Left lobe of liver (tissue), 2 donors: ENCODE measurements at regions not wholly inside any gene's neighbourhood (a gene's known extent, or its start where the extent isn't known, plus 50 kb on each side); places are given as distances from the start of the nearest gene placed in this dataset.

Experiments
- ATAC-seq: fragments of 200-7000 bp; cut with Tn5 transposase; one replicate; pipeline ENCODE4 v1.9.1; 2020; ENCODE audit warnings: mild to moderate bottlenecking, moderate library complexity
- DNase-seq: peaks from one replicate; pipeline ENCODE4 v3.0.0-alpha.2; 2020; ENCODE audit warnings: low spot score
- donor health status: DM: no; HTN: no; CAD: no; lungs with moderate emphysema.
- donor health status: DM: no; HTN: yes; CAD: no.

GRCh38 chr18:73478191-73478590 lies 610.4 kb upstream of the NETO1 start:
- ATAC-seq: no peak
- no peak for DNase-seq

DNA sequence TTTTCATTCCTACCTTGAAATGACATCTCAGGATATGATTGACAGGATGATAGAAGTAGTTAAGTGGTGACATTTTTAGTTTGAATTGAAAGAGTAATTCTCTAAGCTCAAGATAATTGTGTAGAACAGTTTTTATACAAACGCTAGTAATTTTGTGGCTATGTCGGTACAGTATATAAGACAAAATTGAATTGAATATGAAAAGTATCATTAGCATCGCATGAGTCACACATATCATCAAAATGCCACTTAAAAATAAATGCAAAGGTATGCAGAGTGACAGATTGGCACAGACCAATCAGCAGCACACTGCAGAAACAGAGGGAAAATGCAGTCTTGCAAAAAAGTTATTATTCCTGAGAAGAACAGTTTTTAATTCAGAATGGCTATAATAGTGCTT lies 608.2 kb upstream of the NETO1 start:
- ATAC-seq (no peak), DNase-seq (no peak)

DNA sequence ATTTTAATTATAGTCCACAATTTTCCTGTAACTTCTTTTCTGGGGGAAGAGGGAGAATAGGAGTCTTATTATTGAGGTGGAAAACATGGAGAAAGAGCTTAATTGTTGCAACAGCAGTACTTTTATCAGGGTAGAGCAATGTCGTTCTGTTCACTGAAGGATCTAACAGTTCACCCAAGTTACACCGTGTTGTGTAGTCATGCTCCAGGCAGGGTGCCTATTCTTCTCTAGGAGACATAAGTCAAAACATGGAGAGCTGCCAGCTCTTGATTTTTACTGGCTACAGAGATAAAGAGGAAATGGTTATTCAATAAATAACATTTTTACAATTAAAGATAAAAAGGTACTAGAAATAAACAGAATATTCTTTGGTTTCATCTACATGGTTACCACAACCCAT lies 594.3 kb upstream of the NETO1 start:
- DNase-seq (no peak), ATAC-seq (peak; percentile 76)

- DNase-seq: no peak
- ATAC-seq: no peak
These were observed 593.9 kb upstream of the NETO1 start for GRCh38 chr18:73461780-73462059.

GRCh38 chr18:73461038-73461779 lies 593.4 kb upstream of the NETO1 start:
- DNase-seq (peak; percentile 43), ATAC-seq (peak; percentile 82)

DNA sequence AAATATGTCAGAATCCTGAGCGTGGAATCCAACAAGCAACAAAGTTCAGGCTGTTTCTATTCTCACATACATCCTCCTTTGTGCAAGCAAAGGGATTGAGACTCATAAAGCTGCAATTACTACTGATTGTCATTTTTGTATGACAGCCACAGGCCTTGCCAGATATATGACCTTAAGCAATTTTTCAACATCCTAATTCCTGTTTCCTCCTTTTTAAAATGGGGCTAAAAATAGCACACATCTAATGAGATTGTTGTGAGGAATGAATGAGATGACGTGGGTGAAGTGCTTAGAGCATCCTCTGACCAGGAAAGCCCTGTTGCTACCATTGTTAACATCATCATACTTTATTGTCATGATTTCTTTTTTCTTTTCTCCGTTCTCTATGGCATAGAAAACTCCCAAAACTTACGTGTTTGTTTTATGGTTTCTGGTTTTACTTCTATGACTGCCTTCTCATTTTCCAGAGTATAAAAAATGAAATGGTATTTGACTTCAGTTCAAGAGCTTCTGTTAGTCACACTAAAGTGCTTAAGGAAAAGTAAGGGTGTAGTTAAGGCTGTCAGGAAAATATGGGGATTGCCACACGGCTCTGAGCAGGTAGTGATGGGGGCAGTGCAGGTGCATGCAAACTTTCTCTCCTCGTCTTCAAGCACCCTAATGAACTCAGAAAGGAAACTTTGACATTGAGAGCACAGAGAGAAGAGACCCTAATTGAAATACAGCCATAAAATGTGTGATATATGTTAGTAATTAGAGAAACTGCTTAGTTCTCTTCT lies 590.6 kb upstream of the NETO1 start:
- DNase-seq (no peak), ATAC-seq (no peak)

DNA sequence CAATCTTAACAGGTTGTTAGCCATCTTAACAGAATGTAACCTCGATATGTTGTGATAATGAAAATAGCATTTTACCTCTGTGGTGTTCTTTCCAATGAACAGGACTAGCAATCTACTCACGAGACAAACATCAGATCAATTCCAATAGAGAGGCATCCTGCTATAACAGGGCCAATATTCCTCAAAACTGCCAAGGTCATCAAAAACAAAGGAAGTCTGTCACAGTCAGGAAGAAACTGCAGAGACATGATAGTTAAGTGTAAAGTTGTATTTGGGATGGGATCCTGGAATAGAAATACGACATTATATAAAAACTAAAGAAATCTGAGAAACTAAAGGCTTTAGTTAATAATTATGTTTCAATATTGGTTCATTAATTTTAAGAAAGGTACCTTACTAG lies 588.9 kb upstream of the NETO1 start:
- ATAC-seq: no peak

GRCh38 chr18:73452866-73453265 lies 585.1 kb upstream of the NETO1 start:
- no peak for ATAC-seq
- no peak for DNase-seq

More for the DNA sequence above, 588.9 kb upstream of the NETO1 start:
- no peak for DNase-seq

DNA sequence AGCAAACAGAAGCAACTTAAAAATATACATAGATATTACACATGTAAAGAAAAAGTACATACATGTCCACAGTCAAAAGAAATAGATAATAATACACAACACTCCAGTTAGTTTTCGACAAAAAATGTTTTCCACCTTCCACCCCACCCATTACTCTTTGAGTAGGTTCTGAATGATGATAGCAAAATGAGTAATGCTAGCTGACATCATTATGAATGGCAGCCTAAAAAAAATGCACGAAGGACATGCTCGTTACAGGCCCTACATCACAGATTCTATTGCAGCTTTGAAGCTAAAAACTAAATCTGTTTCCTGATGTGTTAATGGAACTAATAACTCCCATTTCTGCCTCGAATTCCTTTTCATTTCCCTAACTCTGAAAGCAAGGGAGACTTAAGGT lies 578.7 kb upstream of the NETO1 start:
- ATAC-seq (no peak), DNase-seq (no peak)

DNA sequence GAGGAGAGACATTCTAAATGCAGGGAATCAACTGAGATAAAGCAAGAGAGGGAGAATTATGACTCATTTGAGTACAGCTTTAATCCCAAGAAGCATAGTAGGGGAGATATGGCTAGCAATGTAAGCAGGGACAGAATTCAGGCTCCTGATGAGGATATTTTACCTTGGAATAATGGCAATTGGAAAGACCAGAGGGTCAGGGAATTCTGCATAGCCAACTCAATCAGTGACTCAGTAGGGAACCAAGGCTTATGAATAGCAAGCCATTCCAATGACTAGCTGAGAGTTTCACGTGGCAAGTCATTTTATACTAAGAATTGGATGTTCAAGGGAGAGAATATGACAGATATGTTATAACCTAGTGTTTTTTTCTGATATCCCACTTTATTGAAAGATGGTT lies 563.8 kb upstream of the NETO1 start:
- ATAC-seq (no peak), DNase-seq (no peak)

GRCh38 chr18:73421010-73421409 lies 553.2 kb upstream of the NETO1 start:
- ATAC-seq (no peak), DNase-seq (no peak)

GRCh38 chr18:73419531-73419930 lies 551.7 kb upstream of the NETO1 start:
- DNase-seq (no peak), ATAC-seq (no peak)

- no peak for ATAC-seq
- DNase-seq: no peak
These were observed 546.8 kb upstream of the NETO1 start for GRCh38 chr18:73414598-73414997.

- ATAC-seq (no peak), DNase-seq (no peak)
These were observed 546.3 kb upstream of the NETO1 start for GRCh38 chr18:73414069-73414468.

DNA sequence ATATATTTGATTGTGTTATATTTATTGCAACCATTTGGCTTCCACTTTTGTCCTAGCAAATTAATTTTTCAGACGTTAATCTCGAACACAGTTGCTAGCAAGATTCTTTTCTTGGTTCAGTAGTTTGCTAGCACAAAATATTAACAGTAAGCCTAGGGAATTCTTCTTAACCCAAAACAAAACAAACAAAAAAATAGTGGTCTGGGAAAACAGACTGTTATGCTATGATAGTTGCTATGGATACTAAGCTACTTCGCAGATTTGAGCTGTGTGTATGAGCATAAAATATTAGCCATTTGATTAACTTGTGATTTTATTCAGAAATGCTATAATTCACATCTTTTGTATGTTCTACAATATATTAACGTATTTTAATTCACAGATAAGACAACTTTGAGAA lies 541.5 kb upstream of the NETO1 start:
- no peak for ATAC-seq
- no peak for DNase-seq

- DNase-seq (no peak), ATAC-seq (no peak)
These were observed 540.7 kb upstream of the NETO1 start for GRCh38 chr18:73408469-73408868.

- no peak for DNase-seq
These were observed 539.7 kb upstream of the NETO1 start for GRCh38 chr18:73407506-73407905.

GRCh38 chr18:73384246-73384645 lies 516.5 kb upstream of the NETO1 start:
- DNase-seq (no peak), ATAC-seq (no peak)

More at GRCh38 chr18:73407506-73407905, 539.7 kb upstream of the NETO1 start:
- no peak for ATAC-seq

DNA sequence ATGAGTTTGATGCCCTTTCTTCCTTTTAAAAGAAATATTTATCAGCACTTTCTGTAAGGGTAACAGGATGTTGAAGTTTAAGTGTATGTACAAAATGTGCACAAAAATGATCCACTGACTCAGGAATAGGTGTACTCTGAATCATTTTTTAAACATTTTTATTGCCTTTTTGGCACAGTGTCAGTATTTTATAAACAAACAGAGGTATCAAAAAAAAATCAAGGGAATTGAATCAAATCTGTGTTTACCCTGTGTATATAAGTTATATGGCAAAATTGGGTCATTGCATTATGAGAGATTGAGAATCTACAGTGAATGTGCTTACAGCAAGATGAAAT lies 513.9 kb upstream of the NETO1 start:
- DNase-seq: no peak
- ATAC-seq: no peak

DNA sequence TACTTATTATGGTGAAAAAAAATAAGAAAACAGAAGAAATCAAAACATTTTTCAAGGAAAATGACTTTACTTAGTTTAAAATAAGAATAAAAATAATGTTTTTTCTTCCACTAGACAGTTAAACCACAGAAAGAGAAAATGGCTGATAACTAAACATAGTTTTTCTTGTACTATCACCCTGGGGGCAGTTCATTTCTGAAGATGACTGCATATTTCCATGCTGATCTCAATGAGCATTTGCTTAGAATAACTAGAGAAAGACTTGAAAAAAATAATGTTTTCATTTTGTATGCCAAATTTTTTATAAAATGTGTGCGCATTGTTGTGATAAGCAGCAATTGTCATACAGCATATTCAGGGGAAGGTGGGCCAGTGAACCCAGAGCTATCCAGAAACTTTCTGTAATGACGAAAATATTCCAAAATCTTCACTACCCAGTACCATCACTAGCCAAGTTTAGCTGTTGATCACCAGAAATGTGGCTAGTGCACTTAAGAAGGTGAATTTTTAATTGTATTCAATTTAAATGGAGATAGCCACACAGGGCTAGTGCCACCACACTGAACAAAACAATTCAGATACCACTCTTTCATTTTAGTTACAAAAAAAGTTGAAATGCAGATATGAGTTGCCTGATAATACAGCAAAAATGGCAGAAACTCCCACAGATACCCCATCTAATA lies 513.4 kb upstream of the NETO1 start:
- DNase-seq: no peak
- no peak for ATAC-seq

GRCh38 chr18:73366713-73367112 lies 498.9 kb upstream of the NETO1 start:
- ATAC-seq (no peak), DNase-seq (no peak)

GRCh38 chr18:73365018-73365417 lies 497.2 kb upstream of the NETO1 start:
- DNase-seq (no peak), ATAC-seq (no peak)
